ENCODE measurements at regions not wholly inside any gene's neighbourhood (a gene's known extent, or its start where the extent isn't known, plus 50 kb on each side); places are given as distances from the start of the nearest gene placed in this dataset.
"Not testable (repeated sequence)": the region's sequence is repeated elsewhere in the genome, so short reads cannot be mapped to it uniquely, and the experiment has no call there.

GRCh38 chr2:85945172-85945571, 56.4 kb upstream of the ST3GAL5 start:
- H3K27me3 ChIP-seq (ENCODE audit: control insufficient read depth, insufficient read depth, low read length): no peaks in the 10 kb centered on the region
- H3K4me3 ChIP-seq (ENCODE audit: low read depth, low read length): no peak overlapping the region
- H3K4me1 ChIP-seq (ENCODE audit: control insufficient read depth, insufficient read depth, low read length): no peaks in the 10 kb centered on the region
- H3K36me3 ChIP-seq (ENCODE audit: control insufficient read depth, insufficient read depth, low read length): no peaks in the 10 kb centered on the region
- 80% methylated on average over 1 of the region's 3 CpGs for WGBS (ENCODE audit: insufficient coverage)
- no peak overlapping the region for H3K27ac ChIP-seq (ENCODE audit: low read depth, low read length)
- peaks cover 7% of the 10 kb centered on the region for H3K9me3 ChIP-seq (ENCODE audit: control insufficient read depth, insufficient read depth, low read length)
- no peak for DNase-seq (ENCODE audit: low read depth in 4 of 6, low spot score in 6 of 6)

- no peak overlapping the region for H3K27ac ChIP-seq (ENCODE audit: low read depth, low read length)
- WGBS (ENCODE audit: insufficient coverage): 100% methylated on average over 1 of the region's 1 CpG
Observed at GRCh38 chr2:85942346-85942957, 53.7 kb upstream of the ST3GAL5 start.

DNA sequence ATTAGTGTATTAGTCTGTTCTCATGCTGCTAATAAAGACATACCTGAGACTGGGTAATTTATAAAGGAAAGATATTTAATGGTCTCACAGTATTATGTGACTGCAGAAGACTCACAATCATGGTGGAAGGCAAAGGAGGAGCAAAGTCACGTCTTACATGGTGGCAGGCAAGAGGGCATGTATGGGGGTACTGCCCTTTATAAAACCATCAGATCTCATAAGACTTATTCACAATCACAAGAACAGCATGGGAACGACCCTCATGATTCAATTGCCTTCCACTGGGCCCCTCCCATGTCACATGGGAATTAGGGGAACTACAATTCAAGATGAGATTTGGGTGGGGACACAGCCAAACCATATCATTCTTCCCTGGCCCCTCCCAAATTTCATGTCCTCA, 52.7 kb upstream of the ST3GAL5 start:
- not testable (repeated sequence) for H3K36me3 ChIP-seq (ENCODE audit: control insufficient read depth, insufficient read depth, low read length); DNase-seq (ENCODE audit: low read depth in 4 of 6, low spot score in 6 of 6); H3K27me3 ChIP-seq (ENCODE audit: control insufficient read depth, insufficient read depth, low read length); H3K9me3 ChIP-seq (ENCODE audit: control insufficient read depth, insufficient read depth, low read length); H3K4me1 ChIP-seq (ENCODE audit: control insufficient read depth, insufficient read depth, low read length); H3K4me3 ChIP-seq (ENCODE audit: low read depth, low read length); H3K27ac ChIP-seq (ENCODE audit: low read depth, low read length)
- 80% methylated on average over 1 of the region's 2 CpGs for WGBS (ENCODE audit: insufficient coverage)

More at GRCh38 chr2:85942346-85942957, 53.7 kb upstream of the ST3GAL5 start:
- Histone ChIP-seq H3K36me3 (ENCODE audit: control insufficient read depth, insufficient read depth, low read length) (no peaks in the 10 kb centered on the region), H3K27me3 (ENCODE audit: control insufficient read depth, insufficient read depth, low read length) (no peaks in the 10 kb centered on the region), H3K4me3 (ENCODE audit: low read depth, low read length) (no peak overlapping the region), H3K4me1 (ENCODE audit: control insufficient read depth, insufficient read depth, low read length) (no peaks in the 10 kb centered on the region), H3K9me3 (ENCODE audit: control insufficient read depth, insufficient read depth, low read length) (peaks cover 7% of the 10 kb centered on the region)
- DNase-seq (ENCODE audit: low read depth in 4 of 6, low spot score in 6 of 6): no peak

DNA sequence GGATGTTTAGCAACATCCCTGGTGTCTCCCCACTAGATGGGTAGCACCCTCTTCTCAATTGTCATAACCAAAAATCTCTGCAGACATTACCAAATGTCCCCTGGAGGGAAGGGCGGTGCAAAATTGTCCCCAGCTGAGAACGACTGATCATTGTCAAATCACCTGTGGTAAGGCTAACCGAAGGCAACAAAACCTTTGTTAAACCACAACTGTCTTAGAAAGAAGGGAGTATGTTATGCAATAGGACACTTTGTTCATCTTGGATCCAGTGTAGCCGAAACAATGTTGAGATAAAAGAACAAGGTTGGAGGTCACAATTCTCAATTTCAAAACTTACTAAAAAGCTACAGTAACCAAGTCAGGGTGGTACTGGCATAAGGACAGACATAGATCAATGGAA, 50.3 kb upstream of the ST3GAL5 start:
- WGBS (ENCODE audit: insufficient coverage): no CpG with 5 or more reads among the region's 4 CpGs
- Histone ChIP-seq H3K9me3 (ENCODE audit: control insufficient read depth, insufficient read depth, low read length) (peaks cover 7% of the 10 kb centered on the region), H3K4me3 (ENCODE audit: low read depth, low read length) (no peak overlapping the region), H3K36me3 (ENCODE audit: control insufficient read depth, insufficient read depth, low read length) (no peaks in the 10 kb centered on the region), H3K27ac (ENCODE audit: low read depth, low read length) (no peak overlapping the region), H3K27me3 (ENCODE audit: control insufficient read depth, insufficient read depth, low read length) (no peaks in the 10 kb centered on the region), H3K4me1 (ENCODE audit: control insufficient read depth, insufficient read depth, low read length) (peaks cover 4% of the 10 kb centered on the region)
- no peak for DNase-seq (ENCODE audit: low read depth in 4 of 6, low spot score in 6 of 6)
